A673 (cell line): ENCODE measurements at regions not wholly inside any gene's neighbourhood (a gene's known extent, or its start where the extent isn't known, plus 50 kb on each side); places are given as distances from the start of the nearest gene placed in this dataset.

ENCODE experiments used
- CTCF ChIP-seq: fragments of 300-800, 200-600 bp; sonication (generic); conservative IDR thresholded peaks from 2 replicates; pipeline ENCODE4 v1.5.1; 2017; ENCODE audit warnings: low read depth, mild to moderate bottlenecking, antibody characterized with exemption, low read length, moderate library complexity, mixed read lengths
- EZH2 ChIP-seq: fragments of 200-600 bp; sonication (generic); IDR thresholded peaks from 2 replicates; pipeline ENCODE4 v1.6.1; 2017; ENCODE audit warnings: borderline replicate concordance, low read depth, mild to moderate bottlenecking, mixed read lengths, antibody characterized with exemption, low read length; ENCODE audit not compliant: poor library complexity, severe bottlenecking

- TF ChIP-seq CTCF (no peak), EZH2 (no peak)
Measured at GRCh38 chr9:109894921-109895758, 115.1 kb downstream of the PALM2AKAP2 start.
